HepG2 (cell line): ENCODE measurements at regions not wholly inside any gene's neighbourhood (a gene's known extent, or its start where the extent isn't known, plus 50 kb on each side); places are given as distances from the start of the nearest gene placed in this dataset.
"Not testable (repeated sequence)": the region's sequence is repeated elsewhere in the genome, so short reads cannot be mapped to it uniquely, and the experiment has no call there.

Source experiments
- ATAC-seq: fragments of 200-7000 bp; cut with Tn5 transposase; 3 replicates; pipeline ENCODE4 v1.9.1; 2020; ENCODE audit warnings: mild to moderate bottlenecking, moderate library complexity
- BruUV-seq: library from RNA; stranded (reverse); fragments of 400-500 nt; replicated peaks from 2 replicates; lab custom pipeline; 2021; lab: Mats Ljungman, UMichigan
- CTCF ChIA-PET: fragments of 300-600 bp; formaldehyde crosslinking; extraction: SDS; loops from one replicate; lab custom pipeline; 2021; ENCODE audit warnings: low total read pairs, inconsistent platforms, low intra/inter-chr PET ratio; lab: Yijun Ruan, JAX
- POLR2A ChIA-PET: fragments of 350-600 bp; sonication (Branson Sonifier 250); formaldehyde crosslinking; loops from one replicate; lab custom pipeline; 2020; ENCODE audit warnings: antibody characterized with exemption, inconsistent platforms; lab: Yijun Ruan, JAX
- DNase-seq: peaks from one replicate; pipeline ENCODE4 v3.0.0-alpha.2; 2015; ENCODE audit warnings: low spot score
- FAIRE-seq: peaks from 3 replicates; lab custom pipeline; 2011; peaks lifted over from hg19 to GRCh38; lab: Jason Lieb, UNC
- H2AFZ ChIP-seq: one replicate; pipeline ENCODE4 v1.6.1; 2011; ENCODE audit warnings: low read length, inconsistent platforms
- H3K27ac ChIP-seq: fragments of 300-600 bp; 3 replicates; pipeline ENCODE4 v1.8.0; 2011; ENCODE audit warnings: mixed run types, mild to moderate bottlenecking, mixed read lengths, low read length, inconsistent platforms; ENCODE audit not compliant: insufficient read depth; ENCODE audit errors: extremely low read length
- H3K27me3 ChIP-seq, 2 experiments: fragments of 200-600 bp in 1 of 2; 2 replicates in 1 of 2; 3 replicates in 1 of 2; pipeline versions ENCODE4 v1.6.0 to v1.8.0; 2011; ENCODE audit warnings: low read length in 2 of 2, mild to moderate bottlenecking in 2 of 2, moderate library complexity in 2 of 2, inconsistent platforms in 1 of 2; ENCODE audit not compliant: insufficient read depth in 2 of 2, control insufficient read depth in 1 of 2
- H3K36me3 ChIP-seq, 2 experiments: fragments of 200-600 bp in 1 of 2; replicated peaks in 1 of 2; 2 replicates in 1 of 2; 3 replicates in 1 of 2; pipeline versions ENCODE4 v1.5.1 to v1.8.0; 2011; ENCODE audit warnings: low read length in 2 of 2, inconsistent platforms in 1 of 2; ENCODE audit not compliant: insufficient read depth in 2 of 2, control insufficient read depth in 1 of 2
- H3K4me1 ChIP-seq: 2 replicates; pipeline ENCODE4 v1.5.1; 2012; ENCODE audit warnings: low read length, inconsistent platforms; ENCODE audit not compliant: insufficient read depth
- H3K4me2 ChIP-seq: 2 replicates; pipeline ENCODE4 v1.6.0; 2011; ENCODE audit warnings: low read depth, low read length, inconsistent platforms
- H3K4me3 ChIP-seq, 3 experiments: fragments of 200-600 bp in 1 of 3; sonication (generic), shearing (Covaris generic) in 1 of 3; replicated peaks in 1 of 3; 2 replicates each; pipeline ENCODE4 v1.5.1; 2011 to 2016; ENCODE audit warnings: low read length in 3 of 3, inconsistent platforms in 2 of 3, low read depth in 2 of 3, mild to moderate bottlenecking in 2 of 3, control low read depth in 1 of 3, mixed read lengths in 1 of 3; ENCODE audit not compliant: insufficient read depth in 1 of 3
- H3K79me2 ChIP-seq: one replicate; pipeline ENCODE4 v1.6.1; 2011; ENCODE audit warnings: low read length, inconsistent platforms; ENCODE audit not compliant: insufficient read depth
- H3K9ac ChIP-seq: 2 replicates; pipeline ENCODE4 v1.6.0; 2011; ENCODE audit warnings: mild to moderate bottlenecking, low read depth, low read length, inconsistent platforms; ENCODE audit not compliant: insufficient read depth
- H3K9me3 ChIP-seq: 2 replicates; pipeline ENCODE4 v1.5.1; 2012; ENCODE audit warnings: mild to moderate bottlenecking, low read length
- H4K20me1 ChIP-seq: 2 replicates; pipeline ENCODE4 v1.6.0; 2011; ENCODE audit warnings: inconsistent platforms, mild to moderate bottlenecking, low read length, moderate library complexity; ENCODE audit not compliant: insufficient read depth
- WGBS: methylation state at CpG from one replicate; pipeline ENCODE4 v1.1.6; 2017; ENCODE audit warnings: low lambda C conversion rate; 5-methylcytosine and 5-hydroxymethylcytosine counted together
- in situ Hi-C: cut with HindIII; loops from 2 replicates; pipeline ENCODE4 v1.10.0; 2017; ENCODE audit warnings: low pct_unique_long_range_greater_than_20kb; ENCODE audit not compliant: extremely low pct_ligation_motif_present
- intact Hi-C: fragments of 100-400 bp; cut with micrococcal nuclease; formaldehyde crosslinking; loops from one replicate; pipeline ENCODE4 v1.10.0; 2022; ENCODE audit not compliant: unreplicated experiment

- POLR2A ChIA-PET, H2AFZ ChIP-seq, CTCF ChIA-PET, H3K9ac ChIP-seq, H3K27ac ChIP-seq, H3K36me3 ChIP-seq, H3K79me2 ChIP-seq, intact Hi-C loops, H3K9me3 ChIP-seq, H3K4me1 ChIP-seq, DNase-seq, FAIRE-seq, H4K20me1 ChIP-seq, H3K27me3 ChIP-seq, H3K4me2 ChIP-seq, H3K4me3 ChIP-seq, BruUV-seq, ATAC-seq: not testable (repeated sequence)
- in situ Hi-C loops: loop anchor here (25.0 kb wide), 1 partner anchor 613 kb away; no protein-coding TSS in a partner anchor
- 68% methylated on average over 2 of the region's 2 CpGs for WGBS
Observed at GRCh38 chr10:50200008-50200407, 51.3 kb downstream of the ASAH2 start.

- H3K4me2 ChIP-seq, BruUV-seq, CTCF ChIA-PET, ATAC-seq, H3K79me2 ChIP-seq, H3K4me3 ChIP-seq, H4K20me1 ChIP-seq, FAIRE-seq, H3K36me3 ChIP-seq, intact Hi-C loops, DNase-seq, POLR2A ChIA-PET, in situ Hi-C loops, H3K9ac ChIP-seq, H3K9me3 ChIP-seq, H3K4me1 ChIP-seq, H2AFZ ChIP-seq, H3K27ac ChIP-seq, H3K27me3 ChIP-seq: not testable (repeated sequence)
- 61% methylated on average over 3 of the region's 3 CpGs for WGBS
Observed at GRCh38 chr10:50193090-50193489, 58.2 kb downstream of the ASAH2 start.
